ENCODE measurements at regions not wholly inside any gene's neighbourhood (a gene's known extent, or its start where the extent isn't known, plus 50 kb on each side); places are given as distances from the start of the nearest gene placed in this dataset.
"Not testable (repeated sequence)": the region's sequence is repeated elsewhere in the genome, so short reads cannot be mapped to it uniquely, and the experiment has no call there.

GRCh38 chr2:95654897-95655296 lies 63.1 kb downstream of the TRIM43 start:
- not testable (repeated sequence) for DNase-seq

- not testable (repeated sequence) for DNase-seq
Measured at GRCh38 chr2:95656553-95656952, 64.8 kb downstream of the TRIM43 start.

- DNase-seq = not testable (repeated sequence)
Measured at GRCh38 chr2:95657937-95658336, 66.1 kb downstream of the TRIM43 start.

GRCh38 chr2:95660766-95661562 lies 69.2 kb downstream of the TRIM43 start:
- not testable (repeated sequence) for DNase-seq

- not testable (repeated sequence) for DNase-seq
Measured at GRCh38 chr2:95663471-95664441, 72.0 kb downstream of the TRIM43 start.

- not testable (repeated sequence) for DNase-seq
Measured at GRCh38 chr2:95666636-95667035, 74.8 kb downstream of the TRIM43 start.

GRCh38 chr2:95667480-95667879 lies 75.7 kb downstream of the TRIM43 start:
- no peak for DNase-seq

GRCh38 chr2:95668934-95669333 lies 77.1 kb downstream of the TRIM43 start:
- not testable (repeated sequence) for DNase-seq

GRCh38 chr2:95669441-95669991 lies 77.7 kb downstream of the TRIM43 start:
- no peak for DNase-seq

GRCh38 chr2:95670167-95670566 lies 78.4 kb downstream of the TRIM43 start:
- DNase-seq = no peak

- no peak for DNase-seq
Measured at GRCh38 chr2:95670686-95671085, 78.9 kb downstream of the TRIM43 start.

GRCh38 chr2:95671171-95671570 lies 79.4 kb downstream of the TRIM43 start:
- DNase-seq = peak in 1 of 14 donors; percentile 33

GRCh38 chr2:95671992-95672391 lies 80.2 kb downstream of the TRIM43 start:
- not testable (repeated sequence) for DNase-seq

GRCh38 chr2:95672500-95672899 lies 80.7 kb downstream of the TRIM43 start:
- DNase-seq = not testable (repeated sequence)

GRCh38 chr2:95674186-95674585 lies 82.4 kb downstream of the TRIM43 start:
- DNase-seq = no peak

- DNase-seq = not testable (repeated sequence)
Measured at GRCh38 chr2:95676573-95676972, 84.8 kb downstream of the TRIM43 start.

GRCh38 chr2:95677346-95677745 lies 85.5 kb downstream of the TRIM43 start:
- no peak for DNase-seq

GRCh38 chr2:95677833-95678232 lies 86.0 kb downstream of the TRIM43 start:
- peak in 1 of 14 donors; percentile 56 for DNase-seq

GRCh38 chr2:95681158-95681557 lies 89.4 kb downstream of the TRIM43 start:
- not testable (repeated sequence) for DNase-seq

- DNase-seq = not testable (repeated sequence)
Measured at GRCh38 chr2:95681589-95682081, 89.8 kb downstream of the TRIM43 start.

GRCh38 chr2:95682889-95683517 lies 91.2 kb downstream of the TRIM43 start:
- not testable (repeated sequence) for DNase-seq

GRCh38 chr2:95685513-95685912 lies 93.7 kb downstream of the TRIM43 start:
- DNase-seq = no peak

Data from C1 segment of cervical spinal cord (tissue), 14 donors.